A549 (cell line): ENCODE measurements at regions not wholly inside any gene's neighbourhood (a gene's known extent, or its start where the extent isn't known, plus 50 kb on each side); places are given as distances from the start of the nearest gene placed in this dataset.

Experiments
- ATOH8 ChIP-seq: fragments of 250-450 bp; sonication (Bioruptor Pico); IDR thresholded peaks from 2 replicates; pipeline ENCODE4 v1.5.0; 2020; ENCODE audit warnings: low read depth, mild to moderate bottlenecking, moderate library complexity
- BHLHE40 ChIP-seq: IDR thresholded peaks from 2 replicates; pipeline ENCODE4 v1.6.1; 2012; ENCODE audit warnings: low read depth, low read length, inconsistent platforms
- CEBPB ChIP-seq, 2 experiments: fragments of >200 bp in 1 of 2; sonication (Bioruptor Twin) in 1 of 2; formaldehyde crosslinking in 1 of 2; IDR thresholded peaks; 2 replicates each; pipeline ENCODE4 v1.6.1; 2012 to 2016
- CHD2 ChIP-seq: fragments of 150-350 bp; IDR thresholded peaks from 2 replicates; pipeline ENCODE4 v1.6.1; 2014; ENCODE audit warnings: low read length; ENCODE audit not compliant: partially characterized antibody
- CTCF ChIP-seq: fragments of >200 bp; sonication (Bioruptor Twin); formaldehyde crosslinking; IDR thresholded peaks from 3 replicates; pipeline ENCODE4 v1.5.1; 2016
- EP300 ChIP-seq, 2 experiments: fragments of >200 bp; sonication (Bioruptor Twin); formaldehyde crosslinking; IDR thresholded peaks; 2 replicates in 1 of 2; 3 replicates in 1 of 2; pipeline ENCODE4 v1.6.1; 2016 to 2017
- KDM1A ChIP-seq: fragments of 200-600 bp; sonication (generic); IDR thresholded peaks from 2 replicates; pipeline ENCODE4 v1.6.1; 2016; ENCODE audit warnings: low read depth, mild to moderate bottlenecking
- MAX ChIP-seq: IDR thresholded peaks from 2 replicates; pipeline ENCODE4 v1.6.1; 2012
- RAD21 ChIP-seq, 2 experiments: fragments of >200 bp in 1 of 2; sonication (Bioruptor Twin) in 1 of 2; formaldehyde crosslinking in 1 of 2; IDR thresholded peaks in 1 of 2; conservative IDR thresholded peaks in 1 of 2; 2 replicates in 1 of 2; 3 replicates in 1 of 2; pipeline ENCODE4 v1.6.1; 2012 to 2018; ENCODE audit warnings: inconsistent platforms in 1 of 2

- TF ChIP-seq RAD21 (conservative IDR thresholded peaks at IDR 0.05 in 1 of 2, IDR thresholded peaks at IDR 0.05 in 1 of 2) (no peak), KDM1A (no peak), CTCF (no peak), MAX (no peak), ATOH8 (no peak), CEBPB (IDR thresholded peaks at IDR 0.05) (no peak), EP300 (IDR thresholded peaks at IDR 0.05) (no peak), CHD2 (no peak), BHLHE40 (no peak)
These were observed 63.4 kb downstream of the PSMG1 start for GRCh38 chr21:39119891-39120290.
